Panc1 (cell line): ENCODE measurements at regions not wholly inside any gene's neighbourhood (a gene's known extent, or its start where the extent isn't known, plus 50 kb on each side); places are given as distances from the start of the nearest gene placed in this dataset.

Experiments used
- ATAC-seq: fragments of 200-7000 bp; cut with Tn5 transposase; 2 replicates; pipeline ENCODE4 v1.9.1; 2020; ENCODE audit warnings: mild to moderate bottlenecking, moderate library complexity
- BruUV-seq: library from RNA; stranded (reverse); fragments of 400-500 nt; replicated peaks from 2 replicates; lab custom pipeline; 2021; lab: Mats Ljungman, UMichigan
- CTCF ChIA-PET: fragments of 300-600 bp; sonication (Branson Sonifier 250); formaldehyde crosslinking; loops from one replicate; lab custom pipeline; 2022; ENCODE audit warnings: antibody characterized with exemption; lab: Charles Lee
- POLR2A ChIA-PET: fragments of 300-600 bp; sonication (Branson Sonifier 250); formaldehyde crosslinking; loops from one replicate; lab custom pipeline; 2022; ENCODE audit warnings: antibody characterized with exemption; lab: Charles Lee
- DNase-seq: peaks from one replicate; pipeline ENCODE4 v3.0.0-alpha.2; 2010; ENCODE audit warnings: low read depth, low spot score
- H3K27ac ChIP-seq: 2 replicates; pipeline ENCODE4 v1.5.1; 2011; ENCODE audit warnings: mild to moderate bottlenecking, low read length, inconsistent platforms
- H3K27me3 ChIP-seq: fragments of 200-500 bp; sonication (Bioruptor generic); 2 replicates; pipeline ENCODE4 v1.6.0; 2014; ENCODE audit warnings: low read length, inconsistent platforms; ENCODE audit not compliant: control insufficient read depth, insufficient read depth
- H3K36me3 ChIP-seq: fragments of 200-500 bp; sonication (Bioruptor generic); 2 replicates; pipeline ENCODE4 v1.5.1; 2014; ENCODE audit warnings: inconsistent platforms, mild to moderate bottlenecking, low read length, moderate library complexity; ENCODE audit not compliant: control insufficient read depth, insufficient read depth
- H3K4me1 ChIP-seq: 2 replicates; pipeline ENCODE4 v1.5.1; 2011; ENCODE audit warnings: inconsistent platforms, mild to moderate bottlenecking, low read length, moderate library complexity; ENCODE audit not compliant: control insufficient read depth, insufficient read depth
- H3K4me3 ChIP-seq, 2 experiments: 2 replicates each; pipeline ENCODE4 v1.5.1; 2011 to 2012; ENCODE audit warnings: low read depth in 2 of 2, low read length in 2 of 2, mild to moderate bottlenecking in 2 of 2, inconsistent platforms in 1 of 2, moderate library complexity in 1 of 2
- H3K9me3 ChIP-seq: fragments of 200-500 bp; sonication (Bioruptor generic); 2 replicates; pipeline ENCODE4 v1.5.1; 2014; ENCODE audit warnings: low read depth, mild to moderate bottlenecking, inconsistent platforms, low read length, moderate library complexity; ENCODE audit not compliant: control insufficient read depth, insufficient read depth
- CTCF ChIP-seq: fragments of 450-650 bp; IDR thresholded peaks from 2 replicates; pipeline ENCODE4 v1.5.1; 2017; ENCODE audit warnings: mild to moderate bottlenecking
- POLR2AphosphoS5 ChIP-seq: IDR thresholded peaks from 2 replicates; pipeline ENCODE4 v1.6.1; 2012; ENCODE audit warnings: mild to moderate bottlenecking, low read depth, low read length, moderate library complexity
- REST ChIP-seq, 2 experiments: IDR thresholded peaks; 2 replicates each; pipeline ENCODE4 v1.6.1; 2011 to 2012; ENCODE audit warnings: low read depth in 2 of 2, control low read depth in 1 of 2, low read length in 1 of 2, mild to moderate bottlenecking in 1 of 2, moderate library complexity in 1 of 2; ENCODE audit not compliant: insufficient read depth in 1 of 2
- SIN3A ChIP-seq: IDR thresholded peaks from 2 replicates; pipeline ENCODE4 v1.6.1; 2012; ENCODE audit warnings: low read depth, mild to moderate bottlenecking, low read length, moderate library complexity, borderline replicate concordance; ENCODE audit not compliant: insufficient read depth
- TCF7L2 ChIP-seq: IDR thresholded peaks from 2 replicates; pipeline ENCODE4 v1.6.1; 2011; ENCODE audit warnings: mild to moderate bottlenecking, low read depth, low read length, inconsistent platforms
- in situ Hi-C: cut with HindIII; loops from 2 replicates; pipeline ENCODE4 v1.10.0; 2016; ENCODE audit warnings: low sequenced_read_pairs, low pct_unique_long_range_greater_than_20kb
- intact Hi-C: fragments of 100-400 bp; cut with micrococcal nuclease; formaldehyde crosslinking; loops from one replicate; pipeline ENCODE4 v1.10.0; 2022; ENCODE audit not compliant: unreplicated experiment

- Histone ChIP-seq H3K9me3 (no peaks in the 10 kb centered on the region), H3K27me3 (no peaks in the 10 kb centered on the region), H3K36me3 (no peaks in the 10 kb centered on the region), H3K4me1 (no peaks in the 10 kb centered on the region), H3K27ac (no peak overlapping the region), H3K4me3 (no peak overlapping the region)
- POLR2A ChIA-PET = no interaction called here
- DNase-seq = no peak
- ATAC-seq = no peak
- intact Hi-C loops (no loop called here), in situ Hi-C loops (no loop called here)
- TF ChIP-seq REST (IDR thresholded peaks at IDR 0.05; ENCODE audit: insufficient read depth in 1 of 2, low read depth in 2 of 2, low read length in 1 of 2) (no peak), TCF7L2 (no peak), SIN3A (no peak), CTCF (no peak), POLR2AphosphoS5 (no peak)
- BruUV-seq = no TSS peak
- CTCF ChIA-PET = no interaction called here
These were observed 102.4 kb upstream of the TBL1X start for GRCh38 chrX:9362363-9362928.

DNA sequence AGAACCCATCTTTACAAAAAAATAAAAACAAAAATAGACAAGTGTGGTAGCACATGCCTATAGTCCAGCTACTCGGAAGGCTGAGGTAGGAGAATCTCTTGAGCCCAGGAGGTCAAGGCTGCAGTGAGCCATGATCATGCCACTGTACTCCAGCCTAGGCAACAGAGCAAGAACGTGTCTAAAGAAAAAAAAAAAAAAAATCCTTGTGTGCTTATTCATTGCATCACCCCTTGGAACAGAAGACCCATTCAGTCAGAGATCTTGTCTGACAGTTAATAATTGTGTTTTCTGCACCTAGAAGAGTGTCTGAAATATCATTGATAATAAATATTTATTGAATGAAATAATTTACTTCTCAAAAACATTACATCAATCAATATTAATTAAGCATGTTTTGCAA is 97.4 kb upstream of the TBL1X start:
- no peaks in the 10 kb centered on the region for H3K4me1 ChIP-seq
- no peak overlapping the region for H3K4me3 ChIP-seq
- DNase-seq (no peak), ATAC-seq (no peak)
- intact Hi-C loops = no loop called here
- H3K36me3 ChIP-seq = no peaks in the 10 kb centered on the region
- ChIA-PET POLR2A (no interaction called here), CTCF (no interaction called here)
- no TSS peak for BruUV-seq
- in situ Hi-C loops = no loop called here
- no peaks in the 10 kb centered on the region for H3K9me3 ChIP-seq
- no peak overlapping the region for H3K27ac ChIP-seq
- H3K27me3 ChIP-seq = no peaks in the 10 kb centered on the region
- TF ChIP-seq REST (IDR thresholded peaks at IDR 0.05; ENCODE audit: insufficient read depth in 1 of 2, low read depth in 2 of 2, low read length in 1 of 2) (no peak), CTCF (no peak), SIN3A (no peak), TCF7L2 (no peak), POLR2AphosphoS5 (no peak)
